KMS-11 (cell line): ENCODE measurements at regions not wholly inside any gene's neighbourhood (a gene's known extent, or its start where the extent isn't known, plus 50 kb on each side); places are given as distances from the start of the nearest gene placed in this dataset.
"Not testable (repeated sequence)": the region's sequence is repeated elsewhere in the genome, so short reads cannot be mapped to it uniquely, and the experiment has no call there.

Experiments used
- H2AFZ ChIP-seq: fragments of 200-600 bp; sonication (generic); 2 replicates; pipeline ENCODE4 v1.6.1; 2016; ENCODE audit warnings: antibody characterized with exemption, mixed run types, low read depth
- H3K27ac ChIP-seq: fragments of 200-600 bp; sonication (generic); 2 replicates; pipeline ENCODE4 v1.6.1; 2016; ENCODE audit warnings: mild to moderate bottlenecking, mixed run types
- H3K27me3 ChIP-seq: fragments of 200-600 bp; sonication (generic); 2 replicates; pipeline ENCODE4 v1.6.1; 2017; ENCODE audit warnings: mild to moderate bottlenecking, low read depth, mixed run types, moderate library complexity; ENCODE audit not compliant: insufficient read depth
- H3K36me3 ChIP-seq: fragments of 200-600 bp; sonication (generic); 2 replicates; pipeline ENCODE4 v1.6.1; 2017; ENCODE audit warnings: mild to moderate bottlenecking, mixed run types; ENCODE audit not compliant: insufficient read depth
- H3K4me1 ChIP-seq: fragments of 200-600 bp; sonication (generic); 2 replicates; pipeline ENCODE4 v1.6.1; 2016; ENCODE audit warnings: mild to moderate bottlenecking, low read depth, mixed run types; ENCODE audit not compliant: poor library complexity, severe bottlenecking
- H3K4me2 ChIP-seq: fragments of 200-600 bp; sonication (generic); 2 replicates; pipeline ENCODE4 v1.7.0; 2016; ENCODE audit warnings: mild to moderate bottlenecking, mixed run types
- H3K4me3 ChIP-seq: fragments of 200-600 bp; sonication (generic); IDR thresholded peaks from 2 replicates; pipeline ENCODE4 v1.6.1; 2017; ENCODE audit warnings: low read depth, low read length, mixed read lengths; ENCODE audit not compliant: insufficient read depth
- H3K79me2 ChIP-seq: fragments of 200-600 bp; sonication (generic); 2 replicates; pipeline ENCODE4 v1.6.1; 2016; ENCODE audit warnings: low read depth, mixed run types; ENCODE audit not compliant: insufficient read depth
- H3K9ac ChIP-seq: fragments of 200-600 bp; sonication (generic); 2 replicates; pipeline ENCODE4 v1.6.1; 2016; ENCODE audit warnings: mild to moderate bottlenecking, mixed run types
- H4K20me1 ChIP-seq: fragments of 200-600 bp; sonication (generic); 2 replicates; pipeline ENCODE4 v1.6.1; 2016; ENCODE audit warnings: mild to moderate bottlenecking, mixed run types; ENCODE audit not compliant: insufficient read depth

- not testable (repeated sequence) for H4K20me1 ChIP-seq, H3K79me2 ChIP-seq, H3K4me3 ChIP-seq, H3K4me2 ChIP-seq, H3K9ac ChIP-seq, H2AFZ ChIP-seq, H3K36me3 ChIP-seq, H3K27me3 ChIP-seq, H3K27ac ChIP-seq
- peaks cover 24% of the 10 kb centered on the region for H3K4me1 ChIP-seq
Observed at GRCh38 chr2:111422562-111422961, 301.8 kb downstream of the BCL2L11 start.

- not testable (repeated sequence) for H3K27me3 ChIP-seq, H3K9ac ChIP-seq, H3K79me2 ChIP-seq, H3K4me2 ChIP-seq, H3K36me3 ChIP-seq, H2AFZ ChIP-seq, H3K27ac ChIP-seq, H4K20me1 ChIP-seq, H3K4me3 ChIP-seq
- peaks cover 24% of the 10 kb centered on the region for H3K4me1 ChIP-seq
Observed at GRCh38 chr2:111423184-111423583, 302.5 kb downstream of the BCL2L11 start.

GRCh38 chr2:111424176-111424575, 303.5 kb downstream of the BCL2L11 start:
- H3K9ac ChIP-seq, H2AFZ ChIP-seq, H3K27ac ChIP-seq, H3K79me2 ChIP-seq, H3K4me3 ChIP-seq, H3K27me3 ChIP-seq, H3K36me3 ChIP-seq, H4K20me1 ChIP-seq, H3K4me2 ChIP-seq: not testable (repeated sequence)
- H3K4me1 ChIP-seq: peaks cover 24% of the 10 kb centered on the region

- not testable (repeated sequence) for H4K20me1 ChIP-seq, H3K27me3 ChIP-seq, H3K36me3 ChIP-seq, H3K9ac ChIP-seq, H3K27ac ChIP-seq, H3K79me2 ChIP-seq, H3K4me3 ChIP-seq, H2AFZ ChIP-seq
- peaks cover 24% of the 10 kb centered on the region for H3K4me1 ChIP-seq
- 0 out of 2 replicates have a peak overlapping the region, but pooled peaks have one; percentile 25 for H3K4me2 ChIP-seq
Observed at GRCh38 chr2:111424851-111425309, 304.2 kb downstream of the BCL2L11 start.

- Histone ChIP-seq H3K4me1 (peaks cover 24% of the 10 kb centered on the region), H3K4me2 (peak overlapping the region; percentile 25; the same call in 1 of the 2 replicates)
- not testable (repeated sequence) for H3K9ac ChIP-seq, H3K4me3 ChIP-seq, H4K20me1 ChIP-seq, H3K27ac ChIP-seq, H3K79me2 ChIP-seq, H3K36me3 ChIP-seq, H3K27me3 ChIP-seq, H2AFZ ChIP-seq
Observed at GRCh38 chr2:111425789-111426201, 305.1 kb downstream of the BCL2L11 start.

GRCh38 chr2:111427346-111427745, 306.6 kb downstream of the BCL2L11 start:
- not testable (repeated sequence) for H3K4me2 ChIP-seq, H4K20me1 ChIP-seq, H3K79me2 ChIP-seq, H3K9ac ChIP-seq, H3K36me3 ChIP-seq, H3K4me3 ChIP-seq, H3K27me3 ChIP-seq, H3K27ac ChIP-seq, H2AFZ ChIP-seq
- H3K4me1 ChIP-seq: peaks cover 24% of the 10 kb centered on the region

- not testable (repeated sequence) for H4K20me1 ChIP-seq, H2AFZ ChIP-seq, H3K4me2 ChIP-seq, H3K4me3 ChIP-seq, H3K27ac ChIP-seq, H3K79me2 ChIP-seq, H3K36me3 ChIP-seq, H3K27me3 ChIP-seq, H3K9ac ChIP-seq
- H3K4me1 ChIP-seq: peaks cover 26% of the 10 kb centered on the region
Observed at GRCh38 chr2:111428915-111429314, 308.2 kb downstream of the BCL2L11 start.

GRCh38 chr2:111429353-111429752, 308.6 kb downstream of the BCL2L11 start:
- H4K20me1 ChIP-seq, H3K27me3 ChIP-seq, H3K27ac ChIP-seq, H3K79me2 ChIP-seq, H3K9ac ChIP-seq, H3K36me3 ChIP-seq, H3K4me3 ChIP-seq, H3K4me2 ChIP-seq, H2AFZ ChIP-seq: not testable (repeated sequence)
- H3K4me1 ChIP-seq: peaks cover 28% of the 10 kb centered on the region

GRCh38 chr2:111430817-111431661, 310.3 kb downstream of the BCL2L11 start:
- not testable (repeated sequence) for H3K27ac ChIP-seq, H3K4me2 ChIP-seq, H3K79me2 ChIP-seq, H3K36me3 ChIP-seq, H4K20me1 ChIP-seq, H3K9ac ChIP-seq, H3K27me3 ChIP-seq, H3K4me3 ChIP-seq, H2AFZ ChIP-seq
- H3K4me1 ChIP-seq: peaks cover 12% of the 10 kb centered on the region

GRCh38 chr2:111432423-111432822, 311.7 kb downstream of the BCL2L11 start:
- H3K4me3 ChIP-seq, H3K27me3 ChIP-seq, H3K27ac ChIP-seq, H3K36me3 ChIP-seq, H2AFZ ChIP-seq, H3K4me1 ChIP-seq, H3K79me2 ChIP-seq, H3K9ac ChIP-seq, H3K4me2 ChIP-seq, H4K20me1 ChIP-seq: not testable (repeated sequence)
